Endodermal cell (in vitro differentiated cells): ENCODE measurements at regions not wholly inside any gene's neighbourhood (a gene's known extent, or its start where the extent isn't known, plus 50 kb on each side); places are given as distances from the start of the nearest gene placed in this dataset.
"Not testable (repeated sequence)": the region's sequence is repeated elsewhere in the genome, so short reads cannot be mapped to it uniquely, and the experiment has no call there.

Experiments used
- DNase-seq: peaks from one replicate; pipeline ENCODE4 v3.0.0-alpha.2; 2017
- H3K27ac ChIP-seq: 2 replicates; pipeline ENCODE4 v1.5.1; 2013; ENCODE audit warnings: mild to moderate bottlenecking, low read depth, low read length, moderate library complexity
- H3K27me3 ChIP-seq: 2 replicates; pipeline ENCODE4 v1.6.1; 2013; ENCODE audit warnings: mild to moderate bottlenecking, low read length, moderate library complexity; ENCODE audit not compliant: insufficient read depth, control insufficient read depth, poor library complexity, severe bottlenecking
- H3K36me3 ChIP-seq: 2 replicates; pipeline ENCODE4 v1.7.0; 2013; ENCODE audit warnings: mild to moderate bottlenecking, low read length, moderate library complexity; ENCODE audit not compliant: control insufficient read depth, insufficient read depth
- H3K4me1 ChIP-seq: one replicate; pipeline ENCODE4 v1.7.0; 2013; ENCODE audit warnings: low read length; ENCODE audit not compliant: control insufficient read depth, insufficient read depth
- H3K4me3 ChIP-seq: 2 replicates; pipeline ENCODE4 v1.5.1; 2013; ENCODE audit warnings: mild to moderate bottlenecking, low read length, moderate library complexity
- H3K9ac ChIP-seq: 2 replicates; pipeline ENCODE4 v1.6.1; 2013; ENCODE audit warnings: mild to moderate bottlenecking, low read length, moderate library complexity; ENCODE audit not compliant: poor library complexity, severe bottlenecking; ENCODE audit errors: extremely low read depth
- H3K9me3 ChIP-seq: 2 replicates; pipeline ENCODE4 v1.6.1; 2013; ENCODE audit warnings: mild to moderate bottlenecking, low read length, moderate library complexity; ENCODE audit not compliant: control insufficient read depth
- H3K27ac Mint-ChIP-seq: 2 replicates; pipeline ENCODE4 v1.8.0; 2020; ENCODE audit warnings: mixed read lengths
- H3K27me3 Mint-ChIP-seq: 2 replicates; pipeline ENCODE4 v1.8.0; 2021; ENCODE audit warnings: mild to moderate bottlenecking, mixed read lengths; ENCODE audit not compliant: insufficient read depth
- H3K36me3 Mint-ChIP-seq: 2 replicates; pipeline ENCODE4 v1.8.0; 2020; ENCODE audit warnings: low read depth, mixed read lengths
- H3K4me1 Mint-ChIP-seq: 2 replicates; pipeline ENCODE4 v1.8.0; 2020; ENCODE audit warnings: mixed read lengths
- H3K4me3 Mint-ChIP-seq: 2 replicates; pipeline ENCODE4 v1.8.0; 2020; ENCODE audit warnings: mild to moderate bottlenecking, moderate library complexity, mixed read lengths
- H3K9me3 Mint-ChIP-seq: 2 replicates; pipeline ENCODE4 v1.8.0; 2020; ENCODE audit warnings: mild to moderate bottlenecking, mixed read lengths
- WGBS, 2 experiments: methylation state at CpG; one replicate each; pipeline versions ENCODE4 v1.1.5 to v1.1.7; 2013; ENCODE audit warnings: missing lambda C conversion rate in 2 of 2, mixed read lengths in 1 of 2; ENCODE audit not compliant: insufficient coverage in 1 of 2, insufficient read length in 1 of 2; 5-methylcytosine and 5-hydroxymethylcytosine counted together
- TF ChIP-seq, protein P1 (sequence below): fragments of 200-600 bp; sonication (generic); conservative IDR thresholded peaks from 2 replicates; pipeline ENCODE4 v1.5.0; 2021; ENCODE audit warnings: antibody characterized with exemption, mild to moderate bottlenecking

DNA sequence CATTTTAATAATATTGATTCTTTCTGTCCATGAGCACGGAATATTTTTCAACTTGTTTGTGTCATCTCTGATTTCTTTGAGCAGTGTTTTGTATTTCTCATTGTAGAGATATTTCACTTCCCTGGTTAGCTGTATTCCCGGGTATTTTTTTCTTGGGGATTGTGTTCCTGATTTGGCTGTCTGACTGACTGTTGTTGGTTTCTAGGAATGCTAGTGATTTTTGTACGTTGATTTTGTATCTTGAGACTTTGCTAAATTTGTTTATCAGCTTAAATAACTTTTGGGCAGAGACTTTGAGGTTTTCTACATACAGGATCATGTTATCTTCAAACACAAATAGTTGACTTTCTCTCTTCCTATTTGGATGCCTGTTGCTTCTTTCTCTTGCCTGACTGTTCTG is 418.8 kb upstream of the ALCAM start:
- H3K27me3 ChIP-seq, result no peaks in the 10 kb centered on the region
- no peaks in the 10 kb centered on the region for H3K4me1 Mint-ChIP-seq
- no peaks in the 10 kb centered on the region for H3K36me3 ChIP-seq
- H3K9ac ChIP-seq, result no peak overlapping the region
- TF ChIP-seq, protein P1, sequence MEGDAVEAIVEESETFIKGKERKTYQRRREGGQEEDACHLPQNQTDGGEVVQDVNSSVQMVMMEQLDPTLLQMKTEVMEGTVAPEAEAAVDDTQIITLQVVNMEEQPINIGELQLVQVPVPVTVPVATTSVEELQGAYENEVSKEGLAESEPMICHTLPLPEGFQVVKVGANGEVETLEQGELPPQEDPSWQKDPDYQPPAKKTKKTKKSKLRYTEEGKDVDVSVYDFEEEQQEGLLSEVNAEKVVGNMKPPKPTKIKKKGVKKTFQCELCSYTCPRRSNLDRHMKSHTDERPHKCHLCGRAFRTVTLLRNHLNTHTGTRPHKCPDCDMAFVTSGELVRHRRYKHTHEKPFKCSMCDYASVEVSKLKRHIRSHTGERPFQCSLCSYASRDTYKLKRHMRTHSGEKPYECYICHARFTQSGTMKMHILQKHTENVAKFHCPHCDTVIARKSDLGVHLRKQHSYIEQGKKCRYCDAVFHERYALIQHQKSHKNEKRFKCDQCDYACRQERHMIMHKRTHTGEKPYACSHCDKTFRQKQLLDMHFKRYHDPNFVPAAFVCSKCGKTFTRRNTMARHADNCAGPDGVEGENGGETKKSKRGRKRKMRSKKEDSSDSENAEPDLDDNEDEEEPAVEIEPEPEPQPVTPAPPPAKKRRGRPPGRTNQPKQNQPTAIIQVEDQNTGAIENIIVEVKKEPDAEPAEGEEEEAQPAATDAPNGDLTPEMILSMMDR, result no peak
- H3K36me3 Mint-ChIP-seq, result no peaks in the 10 kb centered on the region
- no peak overlapping the region for H3K4me3 ChIP-seq
- H3K27ac Mint-ChIP-seq, result no peak overlapping the region
- 95% methylated on average over 3 of the region's 3 CpGs; no CpG with 5 or more reads in 1 of the 2 experiments for WGBS, 2 experiments
- no peaks in the 10 kb centered on the region for H3K9me3 Mint-ChIP-seq
- no peaks in the 10 kb centered on the region for H3K9me3 ChIP-seq
- DNase-seq, result no peak
- no peaks in the 10 kb centered on the region for H3K4me1 ChIP-seq
- H3K27me3 Mint-ChIP-seq, result no peaks in the 10 kb centered on the region
- no peak overlapping the region for H3K4me3 Mint-ChIP-seq
- H3K27ac ChIP-seq, result no peak overlapping the region

DNA sequence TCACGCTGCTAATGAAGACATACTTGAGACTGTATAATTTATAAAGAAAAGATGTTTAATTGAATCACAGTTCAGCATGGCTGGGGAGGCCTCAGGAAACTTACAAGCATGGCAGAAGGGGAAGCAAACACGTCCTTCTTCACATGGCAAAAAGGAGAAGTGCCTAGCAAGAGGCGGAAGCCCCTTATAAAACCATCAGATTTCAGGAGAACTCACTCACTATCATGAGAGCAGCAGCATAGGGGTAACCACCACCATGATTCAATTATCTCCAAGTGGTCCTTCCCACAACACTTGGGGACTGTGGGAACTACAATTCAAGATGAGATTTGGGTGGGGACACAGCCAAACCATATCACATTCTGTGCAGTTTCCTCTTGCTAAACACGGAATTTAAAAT is 416.9 kb upstream of the ALCAM start:
- H3K9ac ChIP-seq, H3K27ac ChIP-seq, H3K36me3 ChIP-seq, H3K4me1 Mint-ChIP-seq, H3K9me3 Mint-ChIP-seq, H3K4me1 ChIP-seq, H3K27ac Mint-ChIP-seq, H3K27me3 ChIP-seq, H3K36me3 Mint-ChIP-seq, DNase-seq, H3K4me3 ChIP-seq, H3K4me3 Mint-ChIP-seq, H3K9me3 ChIP-seq, H3K27me3 Mint-ChIP-seq: not testable (repeated sequence)
- WGBS, 2 experiments, result 85% methylated on average over 4 of the region's 4 CpGs; no CpG with 5 or more reads in 1 of the 2 experiments

DNA sequence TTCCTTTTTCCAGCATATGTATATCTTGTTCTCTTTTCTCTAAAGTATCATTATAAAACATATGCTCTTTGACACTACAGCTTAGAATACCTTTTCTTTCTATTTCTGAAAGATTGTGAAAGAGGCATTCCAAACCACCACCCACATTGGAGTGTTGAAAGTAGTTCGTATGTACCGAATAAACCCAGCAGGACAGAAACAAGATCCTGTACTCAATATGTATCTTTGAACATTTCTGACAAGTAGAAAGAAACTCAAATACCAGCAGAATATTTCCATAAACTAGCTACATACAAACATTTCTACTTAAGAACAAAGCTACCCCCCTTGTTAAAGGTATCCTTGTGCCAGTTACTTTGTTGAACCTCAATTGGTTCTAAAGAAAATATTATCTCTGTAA is 415.3 kb upstream of the ALCAM start:
- H3K4me1 ChIP-seq, result no peaks in the 10 kb centered on the region
- no peaks in the 10 kb centered on the region for H3K27me3 ChIP-seq
- H3K9ac ChIP-seq, result no peak overlapping the region
- no peaks in the 10 kb centered on the region for H3K36me3 ChIP-seq
- Mint-ChIP-seq H3K9me3 (no peaks in the 10 kb centered on the region), H3K4me1 (no peaks in the 10 kb centered on the region), H3K27ac (no peak overlapping the region), H3K27me3 (no peaks in the 10 kb centered on the region), H3K36me3 (no peaks in the 10 kb centered on the region), H3K4me3 (no peak overlapping the region)
- no peaks in the 10 kb centered on the region for H3K9me3 ChIP-seq
- WGBS, 2 experiments, result 97% methylated on average over 2 of the region's 2 CpGs; no CpG with 5 or more reads in 1 of the 2 experiments
- TF ChIP-seq, protein P1, result no peak
- H3K4me3 ChIP-seq, result no peak overlapping the region
- no peak overlapping the region for H3K27ac ChIP-seq
- no peak for DNase-seq
